Fibroblast of lung (primary cell): ENCODE measurements at regions not wholly inside any gene's neighbourhood (a gene's known extent, or its start where the extent isn't known, plus 50 kb on each side); places are given as distances from the start of the nearest gene placed in this dataset.

Experiments
- DNase-seq, 2 donors: peaks; one replicate each; pipeline versions ENCODE4 v3.0.0 to v3.0.0-alpha.2; 2010; ENCODE audit warnings: low read depth in 2 of 2
- H2AFZ ChIP-seq: 2 replicates; pipeline ENCODE4 v1.5.1; 2012; ENCODE audit warnings: low read length, control low read depth, inconsistent platforms
- H3K27ac ChIP-seq: 2 replicates; pipeline ENCODE4 v1.5.1; 2011; ENCODE audit warnings: low read length, control low read depth; ENCODE audit not compliant: insufficient read depth
- H3K27me3 ChIP-seq: 2 replicates; pipeline ENCODE4 v1.5.1; 2011; ENCODE audit warnings: mild to moderate bottlenecking, low read length; ENCODE audit not compliant: control insufficient read depth, insufficient read depth
- H3K36me3 ChIP-seq: 2 replicates; pipeline ENCODE4 v1.5.1; 2011; ENCODE audit warnings: low read length; ENCODE audit not compliant: control insufficient read depth, insufficient read depth
- H3K4me1 ChIP-seq: 2 replicates; pipeline ENCODE4 v1.5.1; 2011; ENCODE audit warnings: low read length; ENCODE audit not compliant: control insufficient read depth, insufficient read depth; ENCODE audit errors: extremely low read depth
- H3K4me2 ChIP-seq: 2 replicates; pipeline ENCODE4 v1.5.1; 2011; ENCODE audit warnings: low read length, control low read depth; ENCODE audit not compliant: insufficient read depth; ENCODE audit errors: extremely low read depth
- H3K4me3 ChIP-seq, 4 experiments: fragments of 200-600 bp in 1 of 4; sonication (generic) in 1 of 4; replicated peaks in 1 of 4; 2 replicates each; pipeline ENCODE4 v1.5.1; 2011 to 2016; ENCODE audit warnings: low read length in 4 of 4, low read depth in 3 of 4, mild to moderate bottlenecking in 3 of 4, control low read depth in 2 of 4, inconsistent platforms in 1 of 4, mixed read lengths in 1 of 4; ENCODE audit not compliant: insufficient read depth in 1 of 4; ENCODE audit errors: control extremely low read depth in 1 of 4
- H3K79me2 ChIP-seq: 2 replicates; pipeline ENCODE4 v1.5.1; 2012; ENCODE audit warnings: mild to moderate bottlenecking, low read length, inconsistent platforms; ENCODE audit not compliant: control insufficient read depth, insufficient read depth
- H3K9ac ChIP-seq: 2 replicates; pipeline ENCODE4 v1.5.1; 2011; ENCODE audit warnings: mild to moderate bottlenecking, low read length, control low read depth; ENCODE audit not compliant: insufficient read depth
- H3K9me3 ChIP-seq: 2 replicates; pipeline ENCODE4 v1.5.1; 2012; ENCODE audit warnings: low read depth, low read length; ENCODE audit not compliant: control insufficient read depth, insufficient read depth
- H4K20me1 ChIP-seq: 2 replicates; pipeline ENCODE4 v1.5.1; 2011; ENCODE audit warnings: low read length; ENCODE audit not compliant: control insufficient read depth, insufficient read depth; ENCODE audit errors: extremely low read depth
- CTCF ChIP-seq, 2 donors: IDR thresholded peaks in 1 of 2; conservative IDR thresholded peaks in 1 of 2; 1 replicate in 1 of 2; 2 replicates in 1 of 2; pipeline ENCODE4 v1.5.1; 2011 to 2012; ENCODE audit warnings: low read length in 2 of 2, control low read depth in 1 of 2, inconsistent platforms in 1 of 2, low read depth in 1 of 2, mild to moderate bottlenecking in 1 of 2
- EZH2 ChIP-seq: IDR thresholded peaks from 2 replicates; pipeline ENCODE4 v1.5.1; 2012; ENCODE audit warnings: low read length, control low read depth, mild to moderate bottlenecking; ENCODE audit errors: missing control alignments

GRCh38 chr1:232393444-232394146 lies 236.3 kb downstream of the SIPA1L2 start:
- TF ChIP-seq CTCF (conservative IDR thresholded peaks at IDR 0.05 in 1 of 2, IDR thresholded peaks at IDR 0.05 in 1 of 2; ENCODE audit: low read depth in 1 of 2, low read length in 2 of 2) (no peak), EZH2 (no peak)
- no peak for DNase-seq

GRCh38 chr1:232393010-232393409 lies 236.9 kb downstream of the SIPA1L2 start:
- no peaks in the 10 kb centered on the region for H3K4me1 ChIP-seq
- H3K27me3 ChIP-seq, result no peaks in the 10 kb centered on the region
- H3K79me2 ChIP-seq, result no peaks in the 10 kb centered on the region
- TF ChIP-seq EZH2 (no peak), CTCF (conservative IDR thresholded peaks at IDR 0.05 in 1 of 2, IDR thresholded peaks at IDR 0.05 in 1 of 2; ENCODE audit: low read depth in 1 of 2, low read length in 2 of 2) (no peak)
- H3K27ac ChIP-seq, result no peak overlapping the region
- peak in 1 of 2 donors; percentile 61 for DNase-seq
- H4K20me1 ChIP-seq, result no peaks in the 10 kb centered on the region
- H3K4me2 ChIP-seq, result no peak overlapping the region
- no peak overlapping the region for H3K9ac ChIP-seq
- H3K4me3 ChIP-seq, result no peak overlapping the region
- H2AFZ ChIP-seq, result no peak overlapping the region
- no peaks in the 10 kb centered on the region for H3K36me3 ChIP-seq
- H3K9me3 ChIP-seq, result no peaks in the 10 kb centered on the region

More at GRCh38 chr1:232393444-232394146, 236.3 kb downstream of the SIPA1L2 start:
- Histone ChIP-seq H3K4me1 (no peaks in the 10 kb centered on the region), H2AFZ (no peak overlapping the region), H3K36me3 (no peaks in the 10 kb centered on the region), H3K27ac (no peak overlapping the region), H3K4me3 (no peak overlapping the region), H3K9me3 (no peaks in the 10 kb centered on the region), H3K27me3 (no peaks in the 10 kb centered on the region), H3K9ac (no peak overlapping the region), H3K79me2 (no peaks in the 10 kb centered on the region), H4K20me1 (no peaks in the 10 kb centered on the region), H3K4me2 (no peak overlapping the region)

- H3K79me2 ChIP-seq, result no peaks in the 10 kb centered on the region
- no peaks in the 10 kb centered on the region for H3K36me3 ChIP-seq
- H3K27ac ChIP-seq, result no peak overlapping the region
- no peak overlapping the region for H3K4me2 ChIP-seq
- H3K4me1 ChIP-seq, result no peaks in the 10 kb centered on the region
- no peak overlapping the region for H2AFZ ChIP-seq
- no peak for DNase-seq
- H3K4me3 ChIP-seq, result no peak overlapping the region
- no peaks in the 10 kb centered on the region for H3K9me3 ChIP-seq
- TF ChIP-seq CTCF (conservative IDR thresholded peaks at IDR 0.05 in 1 of 2, IDR thresholded peaks at IDR 0.05 in 1 of 2; ENCODE audit: low read depth in 1 of 2, low read length in 2 of 2) (no peak), EZH2 (no peak)
- H4K20me1 ChIP-seq, result no peaks in the 10 kb centered on the region
- H3K27me3 ChIP-seq, result no peaks in the 10 kb centered on the region
- no peak overlapping the region for H3K9ac ChIP-seq
Observed at GRCh38 chr1:232390590-232390989, 239.3 kb downstream of the SIPA1L2 start.
